ENCODE measurements at regions not wholly inside any gene's neighbourhood (a gene's known extent, or its start where the extent isn't known, plus 50 kb on each side); places are given as distances from the start of the nearest gene placed in this dataset.

DNA sequence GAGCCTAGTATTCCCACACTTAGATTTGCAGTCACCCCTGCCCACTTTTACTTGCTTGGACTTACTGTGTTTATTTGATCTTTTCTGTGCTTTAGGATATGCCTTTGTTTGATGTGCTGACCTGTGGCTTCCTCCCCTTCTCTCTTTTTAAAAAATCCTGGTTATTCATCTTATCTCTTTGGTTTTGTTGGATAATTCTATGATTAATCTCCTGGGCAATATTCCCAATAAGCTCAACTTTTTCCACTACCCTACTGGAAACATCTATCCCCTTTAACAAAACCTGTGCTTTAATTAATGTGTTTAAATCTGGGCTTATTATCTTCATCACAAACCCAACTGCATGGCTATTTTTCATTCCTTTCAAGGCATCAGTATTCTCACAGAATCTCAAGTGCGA lies 476.0 kb upstream of the TGFBR2 start:
- TF ChIP-seq, protein P1, sequence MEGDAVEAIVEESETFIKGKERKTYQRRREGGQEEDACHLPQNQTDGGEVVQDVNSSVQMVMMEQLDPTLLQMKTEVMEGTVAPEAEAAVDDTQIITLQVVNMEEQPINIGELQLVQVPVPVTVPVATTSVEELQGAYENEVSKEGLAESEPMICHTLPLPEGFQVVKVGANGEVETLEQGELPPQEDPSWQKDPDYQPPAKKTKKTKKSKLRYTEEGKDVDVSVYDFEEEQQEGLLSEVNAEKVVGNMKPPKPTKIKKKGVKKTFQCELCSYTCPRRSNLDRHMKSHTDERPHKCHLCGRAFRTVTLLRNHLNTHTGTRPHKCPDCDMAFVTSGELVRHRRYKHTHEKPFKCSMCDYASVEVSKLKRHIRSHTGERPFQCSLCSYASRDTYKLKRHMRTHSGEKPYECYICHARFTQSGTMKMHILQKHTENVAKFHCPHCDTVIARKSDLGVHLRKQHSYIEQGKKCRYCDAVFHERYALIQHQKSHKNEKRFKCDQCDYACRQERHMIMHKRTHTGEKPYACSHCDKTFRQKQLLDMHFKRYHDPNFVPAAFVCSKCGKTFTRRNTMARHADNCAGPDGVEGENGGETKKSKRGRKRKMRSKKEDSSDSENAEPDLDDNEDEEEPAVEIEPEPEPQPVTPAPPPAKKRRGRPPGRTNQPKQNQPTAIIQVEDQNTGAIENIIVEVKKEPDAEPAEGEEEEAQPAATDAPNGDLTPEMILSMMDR (IDR thresholded peaks at IDR 0.05), result no peak
- no peak for TF ChIP-seq POLR2AphosphoS5 (IDR thresholded peaks at IDR 0.05; ENCODE audit: low read depth, low read length)
- TF ChIP-seq SIN3A (IDR thresholded peaks at IDR 0.05; ENCODE audit: borderline replicate concordance, insufficient read depth, low read depth, low read length), result no peak
- TF ChIP-seq, protein P2, sequence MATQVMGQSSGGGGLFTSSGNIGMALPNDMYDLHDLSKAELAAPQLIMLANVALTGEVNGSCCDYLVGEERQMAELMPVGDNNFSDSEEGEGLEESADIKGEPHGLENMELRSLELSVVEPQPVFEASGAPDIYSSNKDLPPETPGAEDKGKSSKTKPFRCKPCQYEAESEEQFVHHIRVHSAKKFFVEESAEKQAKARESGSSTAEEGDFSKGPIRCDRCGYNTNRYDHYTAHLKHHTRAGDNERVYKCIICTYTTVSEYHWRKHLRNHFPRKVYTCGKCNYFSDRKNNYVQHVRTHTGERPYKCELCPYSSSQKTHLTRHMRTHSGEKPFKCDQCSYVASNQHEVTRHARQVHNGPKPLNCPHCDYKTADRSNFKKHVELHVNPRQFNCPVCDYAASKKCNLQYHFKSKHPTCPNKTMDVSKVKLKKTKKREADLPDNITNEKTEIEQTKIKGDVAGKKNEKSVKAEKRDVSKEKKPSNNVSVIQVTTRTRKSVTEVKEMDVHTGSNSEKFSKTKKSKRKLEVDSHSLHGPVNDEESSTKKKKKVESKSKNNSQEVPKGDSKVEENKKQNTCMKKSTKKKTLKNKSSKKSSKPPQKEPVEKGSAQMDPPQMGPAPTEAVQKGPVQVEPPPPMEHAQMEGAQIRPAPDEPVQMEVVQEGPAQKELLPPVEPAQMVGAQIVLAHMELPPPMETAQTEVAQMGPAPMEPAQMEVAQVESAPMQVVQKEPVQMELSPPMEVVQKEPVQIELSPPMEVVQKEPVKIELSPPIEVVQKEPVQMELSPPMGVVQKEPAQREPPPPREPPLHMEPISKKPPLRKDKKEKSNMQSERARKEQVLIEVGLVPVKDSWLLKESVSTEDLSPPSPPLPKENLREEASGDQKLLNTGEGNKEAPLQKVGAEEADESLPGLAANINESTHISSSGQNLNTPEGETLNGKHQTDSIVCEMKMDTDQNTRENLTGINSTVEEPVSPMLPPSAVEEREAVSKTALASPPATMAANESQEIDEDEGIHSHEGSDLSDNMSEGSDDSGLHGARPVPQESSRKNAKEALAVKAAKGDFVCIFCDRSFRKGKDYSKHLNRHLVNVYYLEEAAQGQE (IDR thresholded peaks at IDR 0.05; ENCODE audit: insufficient read depth in 1 of 2, low read depth in 2 of 2, low read length in 1 of 2), result no peak
- TF ChIP-seq TCF7L2 (IDR thresholded peaks at IDR 0.05; ENCODE audit: low read depth, low read length), result no peak

All from Panc1 (cell line).